ENCODE measurements at regions not wholly inside any gene's neighbourhood (a gene's known extent, or its start where the extent isn't known, plus 50 kb on each side); places are given as distances from the start of the nearest gene placed in this dataset.
"Not testable (repeated sequence)": the region's sequence is repeated elsewhere in the genome, so short reads cannot be mapped to it uniquely, and the experiment has no call there.

GRCh38 chr12:8403834-8404233, 51.9 kb upstream of the CLEC6A start:
- not testable (repeated sequence) for TF ChIP-seq CTCF (IDR thresholded peaks at IDR 0.05 in 4 of 5, conservative IDR thresholded peaks at IDR 0.05 in 1 of 5); POLR2A (IDR thresholded peaks at IDR 0.05)

Measured in gastrocnemius medialis (tissue), 4 donors.